ENCODE measurements at regions not wholly inside any gene's neighbourhood (a gene's known extent, or its start where the extent isn't known, plus 50 kb on each side); places are given as distances from the start of the nearest gene placed in this dataset.

GRCh38 chr1:47574451-47575165 lies 136.8 kb downstream of the FOXD2 start:
- DNase-seq (ENCODE audit: low spot score): no peak

DNA sequence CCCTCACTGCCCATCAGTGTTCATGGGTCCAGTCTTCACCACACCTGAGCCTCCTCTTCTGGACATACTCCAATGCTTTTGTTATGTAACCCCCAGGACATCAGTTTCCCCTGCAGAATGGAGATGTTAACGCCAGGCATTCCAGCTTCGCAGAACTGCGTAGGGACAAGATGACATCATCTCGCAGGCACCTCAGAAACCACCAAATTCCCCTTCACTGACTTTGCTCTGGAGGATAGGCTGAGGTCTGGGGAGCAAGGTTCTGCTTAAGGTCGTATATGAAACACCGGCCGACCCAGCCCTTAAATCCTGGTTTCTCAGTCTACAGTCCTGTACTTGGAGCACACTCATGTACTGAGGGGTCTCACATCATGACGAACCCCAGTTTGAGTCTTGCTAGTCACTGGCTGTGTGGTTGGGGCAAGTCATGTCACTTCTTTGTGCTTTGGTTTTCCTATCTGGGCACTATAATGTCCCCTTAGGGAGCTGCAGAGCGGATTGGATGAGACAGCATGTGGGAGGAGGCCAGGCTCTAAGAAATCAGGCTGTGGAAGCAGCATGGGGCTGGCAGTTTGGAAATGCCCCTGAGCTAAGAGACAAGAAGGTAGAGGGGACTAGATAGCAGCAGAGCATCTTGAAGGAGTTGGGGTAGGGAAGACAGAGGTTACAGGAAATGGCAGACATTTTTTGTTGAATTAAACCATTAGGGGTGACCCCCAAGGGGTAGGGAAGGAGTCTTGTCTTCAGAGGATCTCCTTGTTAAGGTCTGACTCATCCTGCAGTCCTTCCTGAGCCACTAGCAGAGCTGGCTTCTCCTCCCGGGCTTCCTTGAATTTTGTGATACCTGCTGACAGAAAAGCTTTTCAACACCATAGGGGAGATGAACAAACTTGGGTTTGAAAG lies 138.3 kb downstream of the FOXD2 start:
- no peak for DNase-seq (ENCODE audit: low spot score)

DNA sequence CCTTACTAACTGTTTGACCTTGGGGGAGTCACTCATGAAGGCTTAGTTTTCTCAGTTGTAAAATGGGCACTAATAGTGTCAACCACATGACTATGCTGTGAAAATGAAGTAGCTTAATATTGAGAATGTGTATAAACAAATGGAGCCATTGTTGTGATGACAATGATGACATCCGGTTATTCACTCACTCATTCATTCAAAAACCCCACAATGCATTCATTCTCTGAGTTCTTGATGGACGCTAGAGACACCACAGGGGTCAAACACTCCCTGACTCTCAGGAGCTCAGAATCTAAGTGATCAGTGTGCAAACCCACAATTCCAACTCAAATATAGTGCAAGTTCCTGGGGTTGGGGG lies 138.9 kb downstream of the FOXD2 start:
- no peak for DNase-seq (ENCODE audit: low spot score)

DNA sequence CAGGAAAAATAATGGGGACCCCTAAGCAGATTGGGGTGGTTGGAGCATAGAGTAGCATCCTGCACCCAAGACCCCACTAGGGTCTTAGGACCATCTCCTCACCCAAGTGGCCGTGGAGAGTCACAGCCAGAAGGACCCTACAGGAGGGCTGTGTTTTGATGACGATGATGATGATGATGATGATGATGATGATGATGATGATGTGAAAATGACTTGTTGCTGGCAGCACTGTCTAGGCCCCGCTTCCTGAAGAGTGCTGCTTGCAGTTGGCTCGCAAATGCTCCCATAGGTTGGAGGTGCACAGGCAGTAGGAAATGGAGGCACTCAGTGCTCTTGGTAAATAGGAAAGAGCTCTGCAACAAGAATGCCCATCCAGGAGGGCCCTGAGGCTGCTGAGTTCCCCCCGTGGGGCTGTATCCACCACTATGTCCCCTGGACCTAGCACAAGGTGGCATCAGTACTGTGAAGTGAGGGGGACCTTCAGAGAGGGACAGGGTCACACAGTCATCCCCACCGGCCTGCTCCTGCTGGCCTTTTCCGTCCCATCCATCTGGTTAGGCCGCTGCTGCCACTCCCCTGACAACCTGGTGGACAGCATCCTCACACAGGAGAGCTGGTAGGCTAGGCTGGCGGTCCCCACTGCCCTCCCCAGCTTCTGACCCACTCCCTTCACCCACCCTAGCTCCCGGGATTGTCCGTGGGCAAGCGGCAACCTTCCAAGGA lies 139.6 kb downstream of the FOXD2 start:
- DNase-seq (ENCODE audit: low spot score): no peak

GRCh38 chr1:47578026-47578720 lies 140.3 kb downstream of the FOXD2 start:
- no peak for DNase-seq (ENCODE audit: low spot score)

DNA sequence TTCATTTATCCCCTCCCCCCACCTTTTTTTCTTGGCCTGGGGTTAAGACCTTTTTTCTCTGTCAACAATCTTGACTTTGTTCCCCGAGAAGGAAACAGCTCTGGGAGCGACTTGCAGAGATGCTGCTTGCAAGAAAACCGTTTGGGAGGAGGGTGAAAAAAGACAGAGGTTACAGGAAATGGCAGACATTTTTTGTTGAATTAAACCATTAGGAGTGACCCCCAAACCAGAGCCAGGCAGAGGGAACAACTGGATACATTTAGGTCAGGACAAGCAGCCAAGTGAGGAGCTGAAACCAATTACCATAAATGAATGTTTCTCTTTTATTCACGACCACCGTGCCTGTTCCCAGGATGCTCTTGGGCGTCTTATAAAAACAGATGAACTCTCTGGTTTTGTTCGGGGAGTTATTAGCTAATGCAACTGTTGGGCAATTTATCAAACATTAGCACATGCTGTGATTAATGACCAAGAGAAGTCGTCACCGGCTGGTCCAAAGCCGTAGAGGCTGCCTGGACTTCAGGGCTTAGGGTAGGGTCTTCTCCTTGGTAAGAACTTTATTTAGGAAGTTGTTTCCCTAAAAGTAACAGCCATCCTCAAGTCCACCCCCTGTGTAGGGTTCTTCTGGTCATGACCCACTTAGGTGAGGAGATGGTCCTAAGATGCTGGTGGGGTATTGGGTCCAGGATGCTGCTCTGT lies 141.0 kb downstream of the FOXD2 start:
- no peak for DNase-seq (ENCODE audit: low spot score)

DNA sequence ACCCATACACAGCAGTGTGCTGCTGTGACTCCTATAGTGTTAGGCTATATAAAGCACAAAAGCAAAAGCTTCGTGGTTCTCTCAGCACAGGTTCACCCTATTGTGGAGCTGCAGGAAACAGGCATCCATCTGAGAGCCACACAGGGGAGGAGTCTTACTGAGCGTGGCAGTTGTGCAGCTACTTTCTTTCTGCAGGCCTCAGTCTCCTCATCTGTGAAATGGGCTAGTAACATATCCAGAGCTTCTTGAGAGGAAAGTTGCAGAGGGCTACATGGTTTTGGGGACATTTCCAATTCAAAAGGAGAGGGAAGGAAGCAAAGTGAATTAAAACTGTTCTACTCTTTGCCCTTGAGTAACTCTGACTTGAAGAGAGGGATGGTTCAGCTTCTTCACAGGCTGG lies 142.0 kb downstream of the FOXD2 start:
- no peak for DNase-seq (ENCODE audit: low spot score)

- DNase-seq (ENCODE audit: low spot score): no peak
Observed at GRCh38 chr1:47580451-47580995, 142.7 kb downstream of the FOXD2 start.

GRCh38 chr1:47582891-47583608 lies 145.2 kb downstream of the FOXD2 start:
- DNase-seq (ENCODE audit: low spot score): no peak

- no peak for DNase-seq (ENCODE audit: low spot score)
Observed at GRCh38 chr1:47584249-47584648, 146.4 kb downstream of the FOXD2 start.

DNA sequence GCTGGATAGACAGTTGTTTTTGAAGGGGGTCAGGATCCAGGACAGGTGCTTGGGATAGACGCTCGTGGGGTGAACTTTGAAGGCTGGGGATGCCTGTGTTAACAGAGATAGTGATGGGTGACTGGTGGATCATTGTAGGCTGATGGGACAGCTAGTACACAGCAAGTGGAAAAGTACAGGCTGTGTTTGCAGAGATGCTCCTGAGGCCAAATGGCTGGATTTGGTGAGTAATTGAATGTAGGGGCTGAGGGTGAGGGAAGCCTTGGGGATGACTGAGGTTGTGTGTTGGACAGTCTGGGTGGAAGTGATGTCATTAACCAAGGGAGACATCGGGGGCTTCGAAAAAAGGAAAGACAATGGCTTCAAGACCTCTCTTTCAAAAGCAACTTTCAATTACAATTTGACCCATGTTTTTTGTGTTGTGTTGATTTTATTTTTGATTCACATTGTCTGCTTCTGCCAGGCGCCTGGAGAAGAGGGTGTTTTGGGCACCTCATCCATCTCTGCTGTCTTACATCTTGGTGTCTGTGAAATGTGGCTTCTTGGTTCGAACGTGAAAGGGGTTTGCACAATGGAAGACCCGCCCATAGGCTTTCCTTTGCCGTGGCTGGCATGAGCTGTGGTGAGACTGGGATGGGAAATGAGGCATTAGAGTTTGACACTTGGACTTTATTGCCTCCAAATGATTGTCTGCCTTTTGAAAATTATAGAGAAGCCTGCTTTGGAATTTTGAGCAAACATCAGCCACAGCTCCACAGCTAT lies 147.5 kb downstream of the FOXD2 start:
- DNase-seq (ENCODE audit: low spot score): no peak

DNA sequence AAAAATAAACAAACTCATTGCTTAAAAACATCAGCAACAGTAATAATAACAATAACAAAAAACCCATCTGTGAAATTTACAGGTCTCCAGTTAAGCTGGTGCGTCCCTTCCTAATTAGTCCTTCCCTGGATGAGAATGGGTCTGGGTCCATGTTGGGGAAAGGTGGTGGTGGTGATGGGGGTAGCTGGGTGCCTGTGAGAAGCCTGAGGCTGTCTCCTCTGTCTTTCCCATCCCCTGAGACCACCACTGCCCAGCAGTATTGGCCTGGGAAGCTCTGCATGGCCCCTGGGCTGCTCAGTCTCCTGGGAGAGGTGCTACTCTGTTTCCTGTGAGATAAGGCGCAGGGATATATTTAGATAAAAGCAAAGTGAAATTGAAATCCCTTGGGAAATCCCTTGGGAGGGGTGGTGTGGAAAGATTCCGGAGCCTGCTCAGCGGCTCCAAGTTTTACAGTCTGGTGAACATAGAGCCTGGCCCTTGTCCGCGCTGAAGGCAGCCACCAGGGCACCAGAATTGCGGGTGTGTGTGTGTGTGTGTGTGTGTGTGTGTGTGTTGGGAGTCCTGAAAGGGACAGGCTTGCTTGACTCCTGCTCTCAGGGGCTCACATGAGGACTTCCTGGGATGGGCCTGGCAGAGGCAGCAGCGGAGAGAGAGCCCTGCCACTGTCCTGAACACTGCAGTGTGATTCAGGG lies 150.2 kb downstream of the FOXD2 start:
- no peak for DNase-seq (ENCODE audit: low spot score)

- DNase-seq (ENCODE audit: low spot score): no peak
Observed at GRCh38 chr1:47590523-47591225, 152.8 kb downstream of the FOXD2 start.

- no peak for DNase-seq (ENCODE audit: low spot score)
Observed at GRCh38 chr1:47591801-47592200, 154.0 kb downstream of the FOXD2 start.

DNA sequence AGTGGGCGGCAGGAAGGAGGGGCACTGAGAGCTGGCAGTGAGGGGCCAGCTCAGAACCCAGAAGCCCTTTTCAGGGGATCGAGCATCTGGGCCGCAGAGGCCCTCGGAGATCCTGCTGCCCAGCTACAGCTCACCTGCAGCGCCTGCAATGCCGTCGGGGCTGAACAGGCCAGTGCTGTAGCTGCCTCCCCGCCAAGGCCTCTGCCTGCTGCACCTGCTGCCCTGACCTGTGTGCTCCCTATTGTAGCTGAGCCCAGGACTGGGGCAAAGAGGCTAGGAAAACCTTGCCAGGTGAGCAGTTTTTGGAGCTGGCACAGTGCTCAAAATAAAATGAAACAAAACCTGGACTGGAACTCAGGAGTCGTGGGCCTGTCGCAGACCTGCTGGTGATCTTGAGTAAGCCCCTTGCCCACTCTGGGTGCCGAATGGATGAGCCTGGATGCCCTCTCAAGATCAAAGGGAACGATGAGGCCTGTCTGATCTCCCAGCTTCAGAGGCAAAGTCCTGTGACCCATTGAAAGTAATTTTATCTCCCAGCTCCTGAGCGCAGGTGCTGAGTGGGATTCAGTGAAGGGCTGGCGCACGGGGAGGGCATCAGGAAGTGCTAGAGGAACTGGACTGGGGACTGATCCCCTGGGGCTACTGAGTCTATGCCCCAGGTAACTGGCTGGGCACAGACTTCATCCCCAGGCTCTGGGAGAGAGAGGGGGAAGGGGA lies 154.6 kb downstream of the FOXD2 start:
- DNase-seq (ENCODE audit: low spot score): no peak

DNA sequence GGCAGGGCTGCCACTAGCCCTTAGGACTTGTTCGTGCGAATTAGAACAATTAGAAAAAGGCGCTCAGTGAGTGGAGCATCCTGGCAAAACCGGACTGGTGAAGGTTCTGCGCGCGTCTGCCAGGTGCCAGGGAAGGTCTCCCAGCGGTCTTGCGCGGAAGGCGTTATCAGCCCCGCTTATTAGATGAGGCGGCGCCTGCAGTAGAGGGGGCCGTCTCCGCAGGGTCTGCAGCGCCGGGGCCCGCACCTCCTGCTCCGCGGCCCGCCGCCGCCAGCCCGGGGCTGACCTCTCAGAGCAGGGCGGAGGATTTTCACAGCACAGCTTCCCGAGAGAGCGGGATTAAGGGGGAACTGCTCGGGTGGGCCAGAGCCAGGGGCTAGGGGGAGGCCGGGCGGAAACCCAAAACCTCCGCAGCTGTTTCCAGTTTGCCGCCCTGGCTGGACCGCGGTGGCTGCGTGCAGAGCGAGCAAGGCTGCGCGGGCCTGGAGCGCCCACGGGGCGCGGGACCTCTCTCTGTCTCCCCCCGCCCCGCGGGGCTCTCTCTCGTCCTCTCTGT lies 155.2 kb downstream of the FOXD2 start:
- no peak for DNase-seq (ENCODE audit: low spot score)

GRCh38 chr1:47593598-47594285 lies 155.9 kb downstream of the FOXD2 start:
- no peak for DNase-seq (ENCODE audit: low spot score)

All from hematopoietic multipotent progenitor cell treated with erythropoietin and hydrocortisone succinate and interleukin-3 and kit ligand, for 15 days (in vitro differentiated cells).